GOT3 (cell line): ENCODE measurements at regions not wholly inside any gene's neighbourhood (a gene's known extent, or its start where the extent isn't known, plus 50 kb on each side); places are given as distances from the start of the nearest gene placed in this dataset.

Experiments
- DNase-seq: peaks from one replicate; lab custom pipeline; 2025; ENCODE audit warnings: mixed read lengths; lab: John Stamatoyannopoulos, UW

DNA sequence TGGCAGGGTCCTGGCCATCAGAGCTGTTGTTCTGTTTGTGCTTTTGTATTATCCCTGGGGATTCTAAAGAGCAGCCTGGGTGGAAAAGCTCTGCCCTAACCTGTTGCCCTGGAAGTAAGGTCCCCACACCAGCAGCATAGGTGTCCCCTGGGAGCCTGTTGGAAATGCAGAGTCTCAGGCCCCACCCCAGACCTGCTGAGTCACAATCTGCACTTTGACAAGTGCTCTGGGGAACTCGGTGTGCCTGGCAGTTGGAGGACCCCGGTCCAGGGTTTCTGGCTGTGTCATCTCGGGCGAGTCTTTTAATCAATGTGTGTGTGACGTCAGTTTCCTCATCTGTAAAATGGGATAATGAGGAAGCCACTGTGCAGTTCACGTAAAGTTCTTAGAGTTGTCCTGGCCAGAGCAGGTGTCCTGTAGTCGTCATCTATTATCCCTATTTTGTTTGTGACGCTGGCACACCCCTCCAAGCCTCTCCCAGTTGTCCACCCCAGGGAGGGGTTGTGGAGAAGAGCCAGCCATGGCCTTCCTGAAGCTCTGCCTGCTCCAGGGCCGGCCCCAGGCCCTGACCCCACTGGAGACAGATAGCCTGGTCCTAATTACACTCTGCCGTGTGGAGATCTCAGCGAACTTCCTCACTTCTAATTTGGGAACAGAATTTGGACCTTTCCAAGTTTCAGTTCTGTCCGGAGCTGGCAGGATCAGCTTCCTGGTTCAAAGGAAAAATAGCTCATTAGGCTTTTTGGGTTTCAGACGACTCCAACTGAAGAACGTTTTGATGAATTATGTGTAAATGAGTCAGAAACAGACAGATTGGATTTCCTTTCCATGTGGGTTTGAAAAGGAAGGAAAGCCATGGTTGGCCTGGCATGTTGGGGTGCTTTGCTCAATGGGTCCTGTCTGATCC is 295.7 kb upstream of the FOXF1 start:
- DNase-seq, result no peak

GRCh38 chr16:86215233-86215978 is 294.9 kb upstream of the FOXF1 start:
- no peak for DNase-seq

GRCh38 chr16:86215979-86216585 is 294.2 kb upstream of the FOXF1 start:
- no peak for DNase-seq

DNA sequence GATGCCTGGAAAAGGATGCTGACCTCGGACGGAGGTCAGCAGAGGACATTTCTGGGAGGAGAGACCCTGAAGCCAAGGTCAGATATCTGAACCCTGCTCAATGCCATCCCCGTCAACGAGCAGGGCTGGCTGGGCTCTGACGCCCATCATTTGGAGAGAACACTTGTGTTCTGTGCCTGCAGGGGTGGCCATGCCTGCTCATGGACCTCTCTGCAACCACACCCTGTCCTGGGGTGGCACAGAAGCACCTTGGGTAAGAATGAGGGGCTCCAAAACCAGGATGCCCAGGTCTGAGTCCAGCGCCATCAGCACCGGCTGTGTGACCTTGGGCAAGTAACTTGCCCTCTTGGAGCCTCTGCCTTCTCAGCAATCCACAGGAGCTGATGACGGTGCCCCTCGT is 293.7 kb upstream of the FOXF1 start:
- DNase-seq, result no peak

DNA sequence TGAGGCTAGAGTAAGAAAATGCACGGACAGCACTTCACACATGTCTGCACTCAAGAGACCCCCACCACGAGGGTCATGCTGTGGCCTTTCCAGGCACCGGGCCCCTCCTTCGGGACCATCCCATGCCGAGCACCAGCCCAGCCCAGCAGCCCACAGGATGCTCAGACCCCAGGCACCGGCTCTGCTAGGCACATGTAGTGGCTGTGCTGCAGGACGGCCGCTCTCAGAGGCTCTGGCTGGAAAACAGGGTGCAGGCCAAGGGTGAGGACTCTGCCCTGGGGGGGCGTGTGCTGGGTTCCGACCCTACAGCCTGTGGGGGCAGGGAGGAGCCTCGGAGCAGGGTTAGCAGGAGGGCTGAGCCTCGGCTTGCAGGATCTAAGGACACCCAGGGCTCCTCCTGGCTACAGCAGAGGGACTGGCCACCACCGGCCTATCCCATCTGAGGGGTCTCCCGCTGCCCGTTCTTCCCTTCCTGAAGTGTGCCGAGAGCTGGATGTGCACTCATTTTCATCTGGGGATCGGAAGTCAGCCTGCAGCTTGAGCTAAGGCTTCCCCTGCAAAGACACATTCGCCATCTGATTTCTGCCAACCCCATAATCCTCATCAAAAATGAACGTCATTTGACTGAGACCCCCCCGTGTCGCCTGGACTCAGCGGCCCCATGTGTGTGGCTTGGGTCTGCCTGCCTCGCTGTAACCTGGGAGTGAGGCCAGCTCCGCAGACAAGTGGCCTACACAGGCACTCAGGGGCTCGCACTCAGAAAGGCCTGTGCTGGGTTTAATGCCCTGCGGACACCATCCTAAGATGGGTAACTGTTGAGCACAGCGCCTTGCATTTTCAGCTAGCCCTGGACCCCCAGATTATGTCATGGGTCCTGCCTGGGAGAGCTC is 293.1 kb upstream of the FOXF1 start:
- no peak for DNase-seq

GRCh38 chr16:86217891-86218270 is 292.4 kb upstream of the FOXF1 start:
- no peak for DNase-seq

- no peak for DNase-seq
These were observed 291.7 kb upstream of the FOXF1 start for GRCh38 chr16:86218479-86219170.

GRCh38 chr16:86219655-86220445 is 290.5 kb upstream of the FOXF1 start:
- DNase-seq, result no peak

DNA sequence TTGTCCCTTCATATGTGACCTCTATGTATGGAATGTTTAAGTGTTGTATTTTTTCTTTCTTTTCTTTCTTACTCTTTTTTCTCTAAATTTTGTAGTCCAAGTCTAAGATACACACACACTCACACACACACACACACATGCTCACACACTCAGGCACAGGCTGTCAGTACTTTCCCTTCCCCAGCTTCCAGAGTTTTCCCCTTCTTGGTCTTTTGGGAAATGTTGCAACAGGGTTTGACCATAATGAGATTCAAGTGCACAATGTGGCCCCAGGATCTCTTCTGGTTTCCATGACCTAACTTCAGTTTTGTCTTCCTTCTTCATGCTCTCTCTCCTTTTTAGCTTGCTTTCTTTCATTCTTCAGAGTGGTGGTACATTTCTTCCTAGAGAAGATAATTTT is 289.8 kb upstream of the FOXF1 start:
- no peak for DNase-seq

- DNase-seq, result no peak
These were observed 289.2 kb upstream of the FOXF1 start for GRCh38 chr16:86221085-86221484.

GRCh38 chr16:86222547-86222946 is 287.8 kb upstream of the FOXF1 start:
- no peak for DNase-seq

GRCh38 chr16:86222965-86223551 is 287.3 kb upstream of the FOXF1 start:
- peak; percentile 15 for DNase-seq

DNA sequence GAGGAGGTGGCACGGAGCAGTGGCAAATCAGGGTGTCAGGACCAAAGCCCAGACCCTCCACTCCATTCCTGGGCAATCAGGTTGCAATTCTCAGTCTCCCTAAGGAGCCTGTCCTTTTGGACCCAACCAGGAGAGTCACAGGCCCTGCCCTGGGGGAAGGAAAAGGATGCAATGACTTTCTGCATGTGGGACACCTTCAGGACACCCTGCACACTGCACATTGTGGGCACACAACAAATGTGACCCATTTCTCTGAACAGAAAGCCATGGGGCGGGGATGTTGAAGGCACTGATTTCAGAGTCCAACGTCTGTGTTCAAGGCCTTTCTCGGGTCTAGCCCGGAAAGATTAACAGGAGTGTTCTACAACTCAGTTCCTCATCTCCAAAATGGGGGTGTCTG is 286.2 kb upstream of the FOXF1 start:
- no peak for DNase-seq

GRCh38 chr16:86224629-86225028 is 285.7 kb upstream of the FOXF1 start:
- DNase-seq, result no peak

DNA sequence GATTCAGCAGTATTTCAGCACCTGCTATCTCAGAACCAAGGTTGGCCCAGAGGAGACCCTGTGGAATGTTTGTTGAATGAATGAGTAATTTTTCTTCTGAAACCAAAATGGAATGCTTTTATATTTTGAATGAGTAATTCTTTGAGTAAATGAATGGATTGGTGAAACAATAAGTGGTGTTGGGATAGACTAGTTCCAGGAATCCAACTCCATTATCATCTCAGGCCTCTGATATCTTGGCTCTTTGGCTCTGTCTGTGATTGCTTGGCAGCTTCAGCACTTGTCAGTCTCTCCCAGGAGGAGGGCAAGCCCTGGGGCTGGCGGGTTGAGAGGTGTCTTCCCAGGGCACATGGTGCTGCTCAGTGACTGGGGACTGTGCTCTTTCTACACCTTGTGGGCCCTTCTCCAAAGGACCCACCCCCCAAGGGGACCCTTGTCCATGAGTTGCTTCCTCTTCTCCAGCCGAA is 284.4 kb upstream of the FOXF1 start:
- DNase-seq, result no peak

GRCh38 chr16:86227041-86227440 is 283.3 kb upstream of the FOXF1 start:
- no peak for DNase-seq

DNA sequence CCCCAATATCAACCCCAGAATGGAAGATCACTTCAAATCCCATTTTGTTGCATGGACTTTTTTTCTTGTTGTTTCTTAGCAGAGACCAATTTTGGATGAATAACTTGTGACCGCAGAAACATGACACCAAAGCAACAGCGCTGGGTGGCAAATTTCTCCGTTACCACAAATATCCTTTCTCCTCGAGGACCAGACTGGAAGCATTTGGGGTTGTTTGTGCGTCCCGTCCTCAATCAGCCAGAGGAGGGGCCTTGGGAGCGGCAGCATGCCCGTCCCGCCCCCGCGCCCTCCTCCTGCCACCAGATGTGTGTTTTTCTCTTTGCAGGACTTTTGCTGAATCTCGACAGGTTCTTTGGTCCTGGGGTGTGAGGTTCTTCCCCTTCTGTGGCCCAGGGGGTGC is 282.5 kb upstream of the FOXF1 start:
- DNase-seq, result no peak

GRCh38 chr16:86228713-86229112 is 281.6 kb upstream of the FOXF1 start:
- DNase-seq, result no peak

DNA sequence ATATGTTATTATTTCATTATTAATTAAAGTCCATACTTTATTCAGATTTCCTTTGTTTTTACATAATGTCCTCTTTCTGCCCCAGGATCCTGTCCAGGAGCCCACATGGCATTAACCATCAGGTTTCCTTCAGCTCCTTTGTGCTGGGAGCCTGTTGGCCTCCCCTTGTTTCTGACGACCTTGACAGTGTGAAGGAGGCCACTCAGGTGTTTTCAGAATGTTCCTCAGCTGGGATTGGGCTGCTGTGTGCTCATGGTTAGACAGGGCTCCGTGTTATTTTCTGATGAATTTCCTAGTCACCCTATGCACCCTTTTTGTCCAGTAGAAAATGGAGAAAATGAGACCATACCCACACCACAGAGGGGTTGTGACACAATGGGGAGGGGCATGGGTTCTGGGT is 281.0 kb upstream of the FOXF1 start:
- DNase-seq, result no peak
